Endothelial cell of umbilical vein (primary cell): ENCODE measurements at regions not wholly inside any gene's neighbourhood (a gene's known extent, or its start where the extent isn't known, plus 50 kb on each side); places are given as distances from the start of the nearest gene placed in this dataset.
A peak's percentile ranks its signal among the peaks of the same experiment; 100 is the strongest.

ENCODE experiments used
- BruUV-seq: library from RNA; stranded (reverse); fragments of 400-500 nt; replicated peaks from 2 replicates; lab custom pipeline; 2021; lab: Mats Ljungman, UMichigan
- CTCF ChIA-PET: fragments of 300-600, 350-600 bp; sonication (Branson Sonifier 250); formaldehyde crosslinking; loops from one replicate; lab custom pipeline; 2021; ENCODE audit warnings: antibody characterized with exemption, inconsistent platforms; lab: Charles Lee
- POLR2A ChIA-PET: fragments of 300-600, 350-600 bp; sonication (Branson Sonifier 250); formaldehyde crosslinking; loops from one replicate; lab custom pipeline; 2021; ENCODE audit warnings: antibody characterized with exemption, inconsistent platforms; lab: Charles Lee
- DNase-seq: peaks from one replicate; pipeline ENCODE4 v3.0.0-alpha.2; 2011; ENCODE audit warnings: low read depth, low spot score
- FAIRE-seq: peaks from 2 replicates; lab custom pipeline; 2011; peaks lifted over from hg19 to GRCh38; lab: Jason Lieb, UNC
- H2AFZ ChIP-seq: 2 replicates; pipeline ENCODE4 v1.6.0; 2012; ENCODE audit warnings: low read depth, low read length, control low read depth, inconsistent platforms
- H3K27ac ChIP-seq: 2 replicates; pipeline ENCODE4 v1.5.1; 2011; ENCODE audit warnings: low read depth, mild to moderate bottlenecking, control low read depth, low read length, moderate library complexity; ENCODE audit not compliant: insufficient read depth
- H3K27me3 ChIP-seq, 2 experiments: 2 replicates each; pipeline versions ENCODE4 v1.6.0 to v1.6.1; 2011; ENCODE audit warnings: low read length in 2 of 2, mixed read lengths in 1 of 2; ENCODE audit not compliant: control insufficient read depth in 2 of 2, insufficient read depth in 2 of 2
- H3K36me3 ChIP-seq, 2 experiments: 2 replicates in 1 of 2; 3 replicates in 1 of 2; pipeline ENCODE4 v1.5.1; 2011; ENCODE audit warnings: low read length in 2 of 2, mild to moderate bottlenecking in 1 of 2, moderate library complexity in 1 of 2; ENCODE audit not compliant: control insufficient read depth in 2 of 2, insufficient read depth in 2 of 2; ENCODE audit errors: extremely low read depth in 1 of 2
- H3K4me1 ChIP-seq: 3 replicates; pipeline ENCODE4 v1.5.1; 2011; ENCODE audit warnings: mild to moderate bottlenecking, low read length; ENCODE audit not compliant: control insufficient read depth, insufficient read depth; ENCODE audit errors: extremely low read depth
- H3K4me2 ChIP-seq: 2 replicates; pipeline ENCODE4 v1.6.1; 2011; ENCODE audit warnings: low read length, control low read depth, mixed read lengths; ENCODE audit not compliant: insufficient read depth
- H3K4me3 ChIP-seq, 3 experiments: fragments of 200-600 bp in 1 of 3; sonication (generic), shearing (Covaris generic) in 1 of 3; replicated peaks in 1 of 3; 2 replicates each; pipeline ENCODE4 v1.5.1; 2011 to 2016; ENCODE audit warnings: control low read depth in 3 of 3, low read length in 3 of 3, mild to moderate bottlenecking in 2 of 3, inconsistent platforms in 1 of 3, low read depth in 1 of 3, moderate library complexity in 1 of 3; ENCODE audit not compliant: insufficient read depth in 1 of 3
- H3K79me2 ChIP-seq: 2 replicates; pipeline ENCODE4 v1.6.0; 2012; ENCODE audit warnings: low read length, inconsistent platforms; ENCODE audit not compliant: control insufficient read depth, insufficient read depth
- H3K9ac ChIP-seq: replicated peaks from 2 replicates; pipeline ENCODE3; 2011; ENCODE audit warnings: low read length, control low read depth; ENCODE audit not compliant: insufficient read depth; ENCODE audit errors: extremely low read depth
- H3K9me1 ChIP-seq: replicated peaks from 3 replicates; pipeline ENCODE4 v1.6.0; 2011; ENCODE audit warnings: mild to moderate bottlenecking, low read length; ENCODE audit not compliant: control insufficient read depth, insufficient read depth; ENCODE audit errors: extremely low read depth
- H3K9me3 ChIP-seq: replicated peaks from 2 replicates; pipeline ENCODE4 v1.5.1; 2012; ENCODE audit warnings: low read length, inconsistent platforms; ENCODE audit not compliant: control insufficient read depth, insufficient read depth
- H4K20me1 ChIP-seq: replicated peaks from 2 replicates; pipeline ENCODE3; 2011; ENCODE audit warnings: mild to moderate bottlenecking, low read length; ENCODE audit not compliant: control insufficient read depth, insufficient read depth; ENCODE audit errors: extremely low read depth
- EZH2 ChIP-seq: IDR thresholded peaks from 2 replicates; pipeline ENCODE4 v1.6.1; 2012; ENCODE audit warnings: borderline replicate concordance, low read depth, mild to moderate bottlenecking, moderate library complexity, low read length, inconsistent platforms; ENCODE audit not compliant: severe bottlenecking
- FOS ChIP-seq: IDR thresholded peaks from 2 replicates; pipeline ENCODE4 v1.6.1; 2011; ENCODE audit warnings: mild to moderate bottlenecking, low read length, moderate library complexity, borderline replicate concordance; ENCODE audit not compliant: insufficient read depth
- GATA2 ChIP-seq: IDR thresholded peaks from 2 replicates; pipeline ENCODE4 v1.7.0; 2011; ENCODE audit warnings: low read depth, mild to moderate bottlenecking, moderate library complexity, mixed read lengths, low read length; ENCODE audit not compliant: insufficient read length, insufficient read depth
- JUN ChIP-seq: IDR thresholded peaks from 2 replicates; pipeline ENCODE4 v1.6.1; 2011; ENCODE audit warnings: borderline replicate concordance, low read depth; ENCODE audit not compliant: insufficient read length, insufficient read depth
- MYC ChIP-seq: IDR thresholded peaks from one replicate; pipeline ENCODE4 v1.6.1; 2011; ENCODE audit warnings: mild to moderate bottlenecking, low read depth, low read length
- POLR2A ChIP-seq: IDR thresholded peaks from 2 replicates; pipeline ENCODE4 v1.6.1; 2012; ENCODE audit warnings: low read depth, mild to moderate bottlenecking, control low read depth, low read length
- POLR2AphosphoS5 ChIP-seq: IDR thresholded peaks from 2 replicates; pipeline ENCODE4 v1.6.1; 2012; ENCODE audit warnings: low read depth, mild to moderate bottlenecking, control low read depth, low read length, moderate library complexity; ENCODE audit not compliant: insufficient read depth
- dilution Hi-C: fragments of 300-500 bp; cut with MboI; formaldehyde crosslinking; loops from one replicate; pipeline ENCODE4 v1.15.0; 2019; ENCODE audit warnings: low sequenced_read_pairs; ENCODE audit not compliant: extremely low pct_ligation_motif_present
- intact Hi-C: fragments of 100-400 bp; cut with micrococcal nuclease; formaldehyde crosslinking; loops from one replicate; pipeline ENCODE4 v1.10.0; 2022
- TF ChIP-seq, protein P1 (sequence below), 2 donors: IDR thresholded peaks; 1 replicate in 1 of 2; 2 replicates in 1 of 2; pipeline ENCODE4 v1.5.1; 2011; ENCODE audit warnings: low read length in 2 of 2, mild to moderate bottlenecking in 2 of 2, moderate library complexity in 2 of 2, control low read depth in 1 of 2, inconsistent platforms in 1 of 2, low read depth in 1 of 2; ENCODE audit not compliant: insufficient read depth in 1 of 2; ENCODE audit errors: extremely low read depth in 1 of 2
- TF ChIP-seq, protein P2 (sequence below): IDR thresholded peaks from 2 replicates; pipeline ENCODE4 v1.6.1; 2011; ENCODE audit not compliant: insufficient read depth, insufficient read length

DNA sequence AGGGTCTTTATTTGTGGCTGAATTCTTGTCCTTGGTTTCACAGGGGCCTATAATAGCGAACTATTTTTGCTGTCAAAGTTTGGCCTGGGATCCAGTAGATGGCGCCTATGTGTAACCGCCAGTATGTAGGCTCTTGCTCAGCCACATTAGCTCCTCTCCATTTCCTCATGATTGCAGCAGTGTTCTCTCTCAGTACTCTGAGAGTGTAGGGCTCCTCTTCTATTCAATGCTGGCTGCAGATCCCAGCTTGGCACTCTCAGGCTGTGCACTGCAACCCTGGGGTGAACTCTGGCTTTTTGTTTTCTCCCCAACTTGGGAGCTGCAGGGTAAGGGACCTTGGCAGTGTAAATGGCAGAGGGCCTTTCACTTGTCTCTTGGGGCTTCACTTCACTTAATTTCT is 344.6 kb upstream of the CHAC2 start:
- intact Hi-C loops (loop anchor here (10.0 kb wide), 1 partner anchor 1282 kb away; no protein-coding TSS in a partner anchor), dilution Hi-C loops (no loop called here)
- Histone ChIP-seq H3K36me3 (no peaks in the 10 kb centered on the region), H3K4me3 (no peak overlapping the region), H3K79me2 (no peaks in the 10 kb centered on the region), H3K4me1 (no peaks in the 10 kb centered on the region), H3K27ac (no peak overlapping the region), H2AFZ (no peak overlapping the region), H3K9ac (no peak overlapping the region), H4K20me1 (no peaks in the 10 kb centered on the region), H3K27me3 (no peaks in the 10 kb centered on the region), H3K4me2 (no peak overlapping the region), H3K9me1 (no peaks in the 10 kb centered on the region), H3K9me3 (no peaks in the 10 kb centered on the region)
- peak; percentile 26 for DNase-seq
- ChIA-PET CTCF (interaction anchor here (0.6 to 1.3 kb wide), 5 partner anchors 293 to 1281 kb away, joined by 3 to 7 read pairs (median 4); partner anchors contain the start of genes ASB3, CHAC2 and ERLEC1), POLR2A (no interaction called here)
- TF ChIP-seq, protein P1, sequence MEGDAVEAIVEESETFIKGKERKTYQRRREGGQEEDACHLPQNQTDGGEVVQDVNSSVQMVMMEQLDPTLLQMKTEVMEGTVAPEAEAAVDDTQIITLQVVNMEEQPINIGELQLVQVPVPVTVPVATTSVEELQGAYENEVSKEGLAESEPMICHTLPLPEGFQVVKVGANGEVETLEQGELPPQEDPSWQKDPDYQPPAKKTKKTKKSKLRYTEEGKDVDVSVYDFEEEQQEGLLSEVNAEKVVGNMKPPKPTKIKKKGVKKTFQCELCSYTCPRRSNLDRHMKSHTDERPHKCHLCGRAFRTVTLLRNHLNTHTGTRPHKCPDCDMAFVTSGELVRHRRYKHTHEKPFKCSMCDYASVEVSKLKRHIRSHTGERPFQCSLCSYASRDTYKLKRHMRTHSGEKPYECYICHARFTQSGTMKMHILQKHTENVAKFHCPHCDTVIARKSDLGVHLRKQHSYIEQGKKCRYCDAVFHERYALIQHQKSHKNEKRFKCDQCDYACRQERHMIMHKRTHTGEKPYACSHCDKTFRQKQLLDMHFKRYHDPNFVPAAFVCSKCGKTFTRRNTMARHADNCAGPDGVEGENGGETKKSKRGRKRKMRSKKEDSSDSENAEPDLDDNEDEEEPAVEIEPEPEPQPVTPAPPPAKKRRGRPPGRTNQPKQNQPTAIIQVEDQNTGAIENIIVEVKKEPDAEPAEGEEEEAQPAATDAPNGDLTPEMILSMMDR (IDR thresholded peaks at IDR 0.05; ENCODE audit: extremely low read depth in 1 of 2, insufficient read depth in 1 of 2, low read depth in 1 of 2, low read length in 2 of 2): peak; percentile 30 to 47
- TF ChIP-seq GATA2: no peak
- no peak for FAIRE-seq
- BruUV-seq: no TSS peak

DNA sequence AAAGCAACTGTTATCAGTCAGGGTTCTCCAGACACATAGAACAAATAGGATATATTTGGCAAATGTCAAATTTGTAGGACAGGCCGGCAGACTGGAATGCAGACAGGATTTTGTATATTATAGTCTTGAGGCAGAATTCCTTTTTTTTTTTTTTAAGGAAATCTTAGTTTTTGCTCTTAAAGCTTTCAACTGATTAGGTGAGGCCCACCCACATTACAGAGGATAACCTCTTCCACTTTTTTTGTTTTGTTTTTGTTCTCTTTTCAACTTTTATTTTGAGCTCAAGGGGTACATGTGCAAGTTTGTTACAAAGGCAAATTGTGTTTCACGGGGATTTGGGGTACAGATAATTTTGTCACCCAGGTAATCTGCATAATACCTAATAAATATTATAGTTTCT is 350.2 kb upstream of the CHAC2 start:
- DNase-seq: no peak
- dilution Hi-C loops: no loop called here
- CTCF ChIA-PET: no interaction called here

More for the DNA sequence above, 350.2 kb upstream of the CHAC2 start:
- no peak for FAIRE-seq
- no peaks in the 10 kb centered on the region for H3K27me3 ChIP-seq
- BruUV-seq: no TSS peak
- H3K9ac ChIP-seq: no peak overlapping the region
- H3K79me2 ChIP-seq: no peaks in the 10 kb centered on the region
- TF ChIP-seq EZH2 (no peak), JUN (no peak), GATA2 (no peak), FOS (no peak), POLR2AphosphoS5 (no peak), POLR2A (no peak), MYC (no peak)
- TF ChIP-seq, protein P1 (IDR thresholded peaks at IDR 0.05; ENCODE audit: extremely low read depth in 1 of 2, insufficient read depth in 1 of 2, low read depth in 1 of 2, low read length in 2 of 2): no peak
- TF ChIP-seq, protein P2, sequence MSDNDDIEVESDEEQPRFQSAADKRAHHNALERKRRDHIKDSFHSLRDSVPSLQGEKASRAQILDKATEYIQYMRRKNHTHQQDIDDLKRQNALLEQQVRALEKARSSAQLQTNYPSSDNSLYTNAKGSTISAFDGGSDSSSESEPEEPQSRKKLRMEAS: no peak
- H3K4me2 ChIP-seq: no peak overlapping the region
- no peak overlapping the region for H3K27ac ChIP-seq
- H3K4me3 ChIP-seq: no peak overlapping the region
- POLR2A ChIA-PET: no interaction called here
- H3K4me1 ChIP-seq: no peaks in the 10 kb centered on the region
- no peaks in the 10 kb centered on the region for H3K36me3 ChIP-seq
- no peaks in the 10 kb centered on the region for H3K9me1 ChIP-seq
- no peaks in the 10 kb centered on the region for H4K20me1 ChIP-seq
- intact Hi-C loops: no loop called here
- H2AFZ ChIP-seq: no peak overlapping the region
- no peaks in the 10 kb centered on the region for H3K9me3 ChIP-seq
